BLaER1 (cell line): ENCODE measurements at regions not wholly inside any gene's neighbourhood (a gene's known extent, or its start where the extent isn't known, plus 50 kb on each side); places are given as distances from the start of the nearest gene placed in this dataset.
"Not testable (repeated sequence)": the region's sequence is repeated elsewhere in the genome, so short reads cannot be mapped to it uniquely, and the experiment has no call there.

Experiments used
- H3K27ac ChIP-seq: shearing (Covaris generic); formaldehyde crosslinking; 2 replicates; pipeline ENCODE4 v1.8.1; 2022
- H3K27me3 ChIP-seq: shearing (Covaris generic); formaldehyde crosslinking; 2 replicates; pipeline ENCODE4 v1.8.1; 2022
- H3K36me3 ChIP-seq: shearing (Covaris generic); formaldehyde crosslinking; 2 replicates; pipeline ENCODE4 v1.8.1; 2022
- H3K4me1 ChIP-seq: shearing (Covaris generic); formaldehyde crosslinking; 2 replicates; pipeline ENCODE4 v1.8.1; 2022
- H3K4me2 ChIP-seq: shearing (Covaris generic); formaldehyde crosslinking; 2 replicates; pipeline ENCODE4 v1.8.1; 2022
- H3K4me3 ChIP-seq: shearing (Covaris generic); formaldehyde crosslinking; 2 replicates; pipeline ENCODE4 v1.8.1; 2022
- H3K9ac ChIP-seq: shearing (Covaris generic); formaldehyde crosslinking; 2 replicates; pipeline ENCODE4 v1.8.1; 2022
- H3K9me3 ChIP-seq: shearing (Covaris generic); formaldehyde crosslinking; 2 replicates; pipeline ENCODE4 v1.8.1; 2022
- H4K20me1 ChIP-seq: shearing (Covaris generic); formaldehyde crosslinking; 2 replicates; pipeline ENCODE4 v1.8.1; 2022
- Cebpa-rat ChIP-seq: shearing (Covaris generic); IDR thresholded peaks from 2 replicates; pipeline ENCODE4 v1.8.1; 2022

- H3K4me3 ChIP-seq, H3K27me3 ChIP-seq, H3K4me1 ChIP-seq, H3K36me3 ChIP-seq, H4K20me1 ChIP-seq, H3K27ac ChIP-seq, H3K9ac ChIP-seq: not testable (repeated sequence)
- Histone ChIP-seq H3K4me2 (0 out of 2 replicates have a peak overlapping the region, but pooled peaks have one; percentile 9), H3K9me3 (peaks cover 38% of the 10 kb centered on the region)
Measured at GRCh38 chr2:131832209-131832780, 304.6 kb downstream of the CCDC74A start.

- H3K4me1 ChIP-seq, H3K27me3 ChIP-seq, H3K27ac ChIP-seq, H3K36me3 ChIP-seq, H3K4me3 ChIP-seq, H4K20me1 ChIP-seq, H3K9ac ChIP-seq: not testable (repeated sequence)
- Histone ChIP-seq H3K4me2 (0 out of 2 replicates have a peak overlapping the region, but pooled peaks have one; percentile 9), H3K9me3 (peaks cover 32% of the 10 kb centered on the region)
Measured at GRCh38 chr2:131832917-131833316, 305.2 kb downstream of the CCDC74A start.

- H3K4me1 ChIP-seq, H3K27me3 ChIP-seq, H3K4me2 ChIP-seq, H4K20me1 ChIP-seq, H3K27ac ChIP-seq, H3K4me3 ChIP-seq, H3K9ac ChIP-seq, H3K36me3 ChIP-seq: not testable (repeated sequence)
- H3K9me3 ChIP-seq = peaks cover 25% of the 10 kb centered on the region
Measured at GRCh38 chr2:131833367-131834202, 305.9 kb downstream of the CCDC74A start.

- H3K27me3 ChIP-seq, H3K4me2 ChIP-seq: not testable (repeated sequence)
- H3K9me3 ChIP-seq = peaks cover 17% of the 10 kb centered on the region
Measured at GRCh38 chr2:131834203-131835020, 306.7 kb downstream of the CCDC74A start.

GRCh38 chr2:131835022-131835421, 307.3 kb downstream of the CCDC74A start:
- not testable (repeated sequence) for H3K36me3 ChIP-seq, H3K4me3 ChIP-seq, H3K9ac ChIP-seq, H3K27me3 ChIP-seq, H3K4me2 ChIP-seq, H4K20me1 ChIP-seq, H3K27ac ChIP-seq, H3K4me1 ChIP-seq
- H3K9me3 ChIP-seq = peaks cover 10% of the 10 kb centered on the region

More at GRCh38 chr2:131834203-131835020, 306.7 kb downstream of the CCDC74A start:
- not testable (repeated sequence) for H3K9ac ChIP-seq, H3K4me1 ChIP-seq, H3K27ac ChIP-seq, H3K4me3 ChIP-seq, H4K20me1 ChIP-seq, H3K36me3 ChIP-seq

GRCh38 chr2:131835621-131836091, 308.0 kb downstream of the CCDC74A start:
- TF ChIP-seq Cebpa-rat = no peak
- Histone ChIP-seq H3K4me2 (no peak overlapping the region), H3K27ac (no peak overlapping the region), H3K27me3 (no peaks in the 10 kb centered on the region), H3K9ac (no peak overlapping the region), H4K20me1 (no peaks in the 10 kb centered on the region), H3K4me3 (no peak overlapping the region), H3K4me1 (peaks cover 6% of the 10 kb centered on the region), H3K36me3 (no peaks in the 10 kb centered on the region), H3K9me3 (peaks cover 4% of the 10 kb centered on the region)

GRCh38 chr2:131836116-131836515, 308.4 kb downstream of the CCDC74A start:
- not testable (repeated sequence) for H4K20me1 ChIP-seq, H3K4me2 ChIP-seq, H3K4me3 ChIP-seq, H3K4me1 ChIP-seq, H3K9me3 ChIP-seq, H3K9ac ChIP-seq, H3K36me3 ChIP-seq, H3K27ac ChIP-seq, H3K27me3 ChIP-seq

- H3K27me3 ChIP-seq, H3K36me3 ChIP-seq, H3K4me2 ChIP-seq, H3K9me3 ChIP-seq, H4K20me1 ChIP-seq, H3K9ac ChIP-seq, H3K4me3 ChIP-seq, H3K27ac ChIP-seq, H3K4me1 ChIP-seq: not testable (repeated sequence)
Measured at GRCh38 chr2:131844044-131844443, 316.4 kb downstream of the CCDC74A start.

- not testable (repeated sequence) for H3K27me3 ChIP-seq, H4K20me1 ChIP-seq, H3K9ac ChIP-seq, H3K4me2 ChIP-seq, H3K4me1 ChIP-seq, H3K4me3 ChIP-seq, H3K27ac ChIP-seq, H3K9me3 ChIP-seq, H3K36me3 ChIP-seq
Measured at GRCh38 chr2:131856202-131856601, 305.6 kb downstream of the ANKRD30BL start.

GRCh38 chr2:131858197-131858596, 303.6 kb downstream of the ANKRD30BL start:
- H3K4me2 ChIP-seq, H4K20me1 ChIP-seq, H3K4me1 ChIP-seq: not testable (repeated sequence)

More at GRCh38 chr2:131858197-131858596, 303.6 kb downstream of the ANKRD30BL start:
- H3K27ac ChIP-seq, H3K27me3 ChIP-seq, H3K9me3 ChIP-seq, H3K36me3 ChIP-seq, H3K9ac ChIP-seq, H3K4me3 ChIP-seq: not testable (repeated sequence)
